Gastroesophageal sphincter (tissue), 3 donors: ENCODE measurements at regions not wholly inside any gene's neighbourhood (a gene's known extent, or its start where the extent isn't known, plus 50 kb on each side); places are given as distances from the start of the nearest gene placed in this dataset.

Source experiments
- EP300 ChIP-seq: sonication (generic); formaldehyde crosslinking; IDR thresholded peaks from one replicate; pipeline ENCODE4 v1.6.1; 2017; ENCODE audit warnings: antibody characterized with exemption, mild to moderate bottlenecking
- POLR2A ChIP-seq, 2 donors: fragments of 450-650 bp; IDR thresholded peaks; one replicate each; pipeline ENCODE4 v1.6.1; 2017; ENCODE audit warnings: antibody characterized with exemption in 2 of 2, mild to moderate bottlenecking in 2 of 2, moderate library complexity in 1 of 2
- TF ChIP-seq, protein P1 (sequence below), 4 experiments: fragments of 200-600 bp in 2 of 4; fragments of 450-650 bp in 2 of 4; sonication (generic) in 1 of 4; IDR thresholded peaks; one replicate each; pipeline ENCODE4 v1.5.1; 2017 to 2019; ENCODE audit warnings: antibody characterized with exemption in 4 of 4, mild to moderate bottlenecking in 2 of 4, moderate library complexity in 2 of 4

DNA sequence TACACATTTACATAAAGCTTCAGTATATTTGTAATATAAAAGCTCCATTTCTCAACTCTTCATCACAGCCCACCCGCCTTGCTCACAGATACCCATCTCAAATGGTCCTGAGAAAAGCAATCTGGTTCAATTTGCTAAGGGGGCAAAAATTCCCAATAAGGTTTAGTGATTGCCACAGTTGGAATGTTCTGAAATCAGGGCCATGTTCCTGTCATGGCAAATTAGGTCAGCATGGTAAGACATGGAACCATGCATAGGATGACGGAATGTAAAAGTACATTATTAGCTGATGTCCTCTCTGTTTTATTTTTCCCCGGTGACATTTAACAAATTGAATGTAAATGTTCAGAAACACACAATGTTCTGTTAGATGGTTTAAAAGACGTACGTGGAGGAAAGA lies 274.3 kb downstream of the MZT1 start:
- TF ChIP-seq EP300 (no peak), POLR2A (IDR thresholded peaks at IDR 0.05) (no peak)
- TF ChIP-seq, protein P1, sequence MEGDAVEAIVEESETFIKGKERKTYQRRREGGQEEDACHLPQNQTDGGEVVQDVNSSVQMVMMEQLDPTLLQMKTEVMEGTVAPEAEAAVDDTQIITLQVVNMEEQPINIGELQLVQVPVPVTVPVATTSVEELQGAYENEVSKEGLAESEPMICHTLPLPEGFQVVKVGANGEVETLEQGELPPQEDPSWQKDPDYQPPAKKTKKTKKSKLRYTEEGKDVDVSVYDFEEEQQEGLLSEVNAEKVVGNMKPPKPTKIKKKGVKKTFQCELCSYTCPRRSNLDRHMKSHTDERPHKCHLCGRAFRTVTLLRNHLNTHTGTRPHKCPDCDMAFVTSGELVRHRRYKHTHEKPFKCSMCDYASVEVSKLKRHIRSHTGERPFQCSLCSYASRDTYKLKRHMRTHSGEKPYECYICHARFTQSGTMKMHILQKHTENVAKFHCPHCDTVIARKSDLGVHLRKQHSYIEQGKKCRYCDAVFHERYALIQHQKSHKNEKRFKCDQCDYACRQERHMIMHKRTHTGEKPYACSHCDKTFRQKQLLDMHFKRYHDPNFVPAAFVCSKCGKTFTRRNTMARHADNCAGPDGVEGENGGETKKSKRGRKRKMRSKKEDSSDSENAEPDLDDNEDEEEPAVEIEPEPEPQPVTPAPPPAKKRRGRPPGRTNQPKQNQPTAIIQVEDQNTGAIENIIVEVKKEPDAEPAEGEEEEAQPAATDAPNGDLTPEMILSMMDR (IDR thresholded peaks at IDR 0.05), result no peak
